ENCODE measurements at regions not wholly inside any gene's neighbourhood (a gene's known extent, or its start where the extent isn't known, plus 50 kb on each side); places are given as distances from the start of the nearest gene placed in this dataset.

- H3K27ac Mint-ChIP-seq (ENCODE audit: unreplicated experiment): no peak overlapping the region
- no peak for TF ChIP-seq CTCF (IDR thresholded peaks at IDR 0.05)
- H3K4me3 Mint-ChIP-seq (ENCODE audit: unreplicated experiment): no peak overlapping the region
- peaks cover 14% of the 10 kb centered on the region for H3K4me1 Mint-ChIP-seq (ENCODE audit: unreplicated experiment)
- H3K36me3 Mint-ChIP-seq (ENCODE audit: unreplicated experiment): no peaks in the 10 kb centered on the region
- H3K9me3 Mint-ChIP-seq (ENCODE audit: unreplicated experiment): peaks cover 10% of the 10 kb centered on the region
- H3K27me3 Mint-ChIP-seq (ENCODE audit: unreplicated experiment): no peaks in the 10 kb centered on the region
- no peak for DNase-seq (ENCODE audit: extremely low spot score, unreplicated experiment)
These were observed 409.4 kb downstream of the PCDH18 start for GRCh38 chr4:137122876-137123275.

- H3K4me1 Mint-ChIP-seq (ENCODE audit: unreplicated experiment): no peaks in the 10 kb centered on the region
- H3K36me3 Mint-ChIP-seq (ENCODE audit: unreplicated experiment): no peaks in the 10 kb centered on the region
- no peak overlapping the region for H3K4me3 Mint-ChIP-seq (ENCODE audit: unreplicated experiment)
- DNase-seq (ENCODE audit: extremely low spot score, unreplicated experiment): no peak
- no peak overlapping the region for H3K27ac Mint-ChIP-seq (ENCODE audit: unreplicated experiment)
- H3K9me3 Mint-ChIP-seq (ENCODE audit: unreplicated experiment): peaks cover 22% of the 10 kb centered on the region
- no peaks in the 10 kb centered on the region for H3K27me3 Mint-ChIP-seq (ENCODE audit: unreplicated experiment)
- TF ChIP-seq CTCF (IDR thresholded peaks at IDR 0.05): no peak
These were observed 416.1 kb downstream of the PCDH18 start for GRCh38 chr4:137116144-137116543.

GRCh38 chr4:137106733-137107132, 425.6 kb downstream of the PCDH18 start:
- peaks cover 10% of the 10 kb centered on the region for H3K9me3 Mint-ChIP-seq (ENCODE audit: unreplicated experiment)
- no peaks in the 10 kb centered on the region for H3K36me3 Mint-ChIP-seq (ENCODE audit: unreplicated experiment)
- no peaks in the 10 kb centered on the region for H3K27me3 Mint-ChIP-seq (ENCODE audit: unreplicated experiment)
- DNase-seq (ENCODE audit: extremely low spot score, unreplicated experiment): no peak
- no peak for TF ChIP-seq CTCF (IDR thresholded peaks at IDR 0.05)
- H3K4me3 Mint-ChIP-seq (ENCODE audit: unreplicated experiment): no peak overlapping the region
- H3K4me1 Mint-ChIP-seq (ENCODE audit: unreplicated experiment): peaks cover 2% of the 10 kb centered on the region
- H3K27ac Mint-ChIP-seq (ENCODE audit: unreplicated experiment): no peak overlapping the region

GRCh38 chr4:137106287-137106686, 426.0 kb downstream of the PCDH18 start:
- peaks cover 7% of the 10 kb centered on the region for H3K9me3 Mint-ChIP-seq (ENCODE audit: unreplicated experiment)
- no peak overlapping the region for H3K4me3 Mint-ChIP-seq (ENCODE audit: unreplicated experiment)
- DNase-seq (ENCODE audit: extremely low spot score, unreplicated experiment): no peak
- TF ChIP-seq CTCF (IDR thresholded peaks at IDR 0.05): no peak
- H3K36me3 Mint-ChIP-seq (ENCODE audit: unreplicated experiment): no peaks in the 10 kb centered on the region
- no peak overlapping the region for H3K27ac Mint-ChIP-seq (ENCODE audit: unreplicated experiment)
- H3K27me3 Mint-ChIP-seq (ENCODE audit: unreplicated experiment): no peaks in the 10 kb centered on the region
- H3K4me1 Mint-ChIP-seq (ENCODE audit: unreplicated experiment): peaks cover 2% of the 10 kb centered on the region

GRCh38 chr4:137090951-137091350, 441.3 kb downstream of the PCDH18 start:
- Mint-ChIP-seq H3K4me1 (ENCODE audit: unreplicated experiment) (no peaks in the 10 kb centered on the region), H3K4me3 (ENCODE audit: unreplicated experiment) (no peak overlapping the region), H3K36me3 (ENCODE audit: unreplicated experiment) (no peaks in the 10 kb centered on the region), H3K9me3 (ENCODE audit: unreplicated experiment) (peaks cover 3% of the 10 kb centered on the region), H3K27me3 (ENCODE audit: unreplicated experiment) (no peaks in the 10 kb centered on the region), H3K27ac (ENCODE audit: unreplicated experiment) (no peak overlapping the region)
- no peak for TF ChIP-seq CTCF (IDR thresholded peaks at IDR 0.05)
- no peak for DNase-seq (ENCODE audit: extremely low spot score, unreplicated experiment)
